ENCODE measurements at regions not wholly inside any gene's neighbourhood (a gene's known extent, or its start where the extent isn't known, plus 50 kb on each side); places are given as distances from the start of the nearest gene placed in this dataset.

DNA sequence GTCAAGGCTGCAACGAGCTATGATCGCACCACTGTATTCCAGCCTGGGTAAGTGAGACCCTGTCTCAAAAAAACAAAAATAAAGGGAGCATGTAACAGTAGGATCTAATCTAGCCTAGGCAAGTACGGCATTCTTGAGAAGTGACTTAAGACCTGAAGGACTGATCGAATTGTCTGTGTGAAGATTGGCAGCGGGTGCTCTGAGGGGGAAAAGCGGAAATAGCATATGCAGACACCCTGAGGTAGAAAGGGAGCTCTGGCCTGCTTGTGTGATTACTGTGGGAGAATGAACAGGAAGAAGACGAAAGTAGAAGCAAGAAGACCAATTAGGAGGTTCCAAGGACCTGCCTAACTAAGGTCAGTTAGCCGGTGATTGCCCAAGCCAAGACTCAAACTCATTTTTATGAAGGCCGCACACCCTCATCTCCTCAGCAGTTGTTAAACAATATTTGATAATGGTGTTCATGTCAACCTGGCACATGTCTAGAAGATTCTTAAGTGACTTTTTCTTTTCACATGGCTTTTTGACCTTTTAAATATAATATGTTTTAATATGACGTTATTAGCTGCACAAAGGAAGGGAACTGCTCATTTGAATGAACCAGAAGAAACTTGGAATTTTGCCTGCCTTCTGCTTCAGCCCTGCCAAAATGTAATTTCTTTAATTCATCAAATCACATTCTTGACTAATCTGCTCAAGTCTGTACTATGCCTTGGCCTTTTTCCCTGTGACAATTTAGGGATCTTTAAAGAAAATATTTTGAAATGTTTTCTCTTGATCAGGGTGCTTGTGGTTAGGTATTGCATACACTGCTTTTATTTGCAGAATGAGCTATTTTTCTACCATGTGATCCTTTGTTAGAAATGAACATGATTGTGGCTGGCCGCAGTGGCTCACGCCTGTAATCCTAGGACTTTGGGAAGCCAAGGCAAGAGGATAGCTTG is 289.2 kb upstream of the DMRT1 start:
- no peak for DNase-seq

DNA sequence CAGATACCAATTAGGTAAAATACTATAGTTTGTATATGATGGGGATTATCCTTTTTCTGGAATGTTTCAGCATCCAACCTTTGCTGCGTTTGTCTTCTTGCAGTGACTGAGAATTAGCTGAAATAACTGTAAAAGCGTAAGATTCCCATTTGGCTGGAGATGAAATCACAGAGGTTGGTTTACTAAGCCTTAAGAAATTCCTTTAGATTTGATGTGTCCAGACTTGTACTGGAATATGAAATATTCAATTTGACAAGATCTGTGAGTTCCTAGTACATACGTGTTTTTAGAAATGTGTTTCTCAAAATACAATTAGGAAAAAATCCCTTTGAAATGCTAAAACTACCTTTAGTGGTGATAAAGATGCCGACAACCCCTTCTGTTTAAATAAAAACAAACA is 286.0 kb upstream of the DMRT1 start:
- no peak for DNase-seq

DNA sequence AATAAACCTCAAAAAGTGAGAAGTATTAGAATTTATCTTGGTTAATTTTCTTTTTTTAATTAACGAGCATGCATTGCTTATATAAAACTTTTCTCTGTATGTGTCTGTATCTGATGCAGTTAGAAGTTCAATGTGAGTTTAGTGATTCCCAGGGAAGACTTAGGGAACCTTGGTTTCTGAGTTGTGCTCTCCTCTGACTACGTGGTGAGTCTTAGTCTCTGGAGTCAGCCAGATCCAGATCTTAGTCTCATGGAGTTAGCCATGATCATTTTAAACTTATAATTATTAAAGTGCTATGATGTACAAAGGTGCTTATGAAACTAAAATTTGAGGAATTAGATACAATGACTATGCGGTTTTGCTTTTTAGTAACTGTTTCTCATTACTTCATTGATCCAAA is 285.3 kb upstream of the DMRT1 start:
- DNase-seq: no peak

DNA sequence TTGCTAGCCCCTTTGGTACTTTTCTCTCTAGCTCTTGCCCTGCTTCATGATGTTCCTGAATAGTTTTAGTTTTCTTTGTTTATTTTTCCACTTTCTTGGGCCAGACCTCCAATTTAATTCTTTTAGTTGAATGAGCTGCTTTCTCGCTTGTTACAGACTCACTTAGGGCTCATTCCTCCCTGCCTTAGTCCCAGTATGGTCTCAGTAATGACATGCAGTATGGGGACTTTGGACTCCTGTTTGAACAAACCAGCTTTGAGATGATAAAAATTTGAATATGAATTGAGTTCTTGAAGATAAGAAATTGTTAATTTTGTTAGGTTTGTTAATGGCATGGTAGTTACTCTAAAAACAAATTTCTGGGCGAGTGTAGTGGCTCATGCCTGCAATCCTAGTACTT is 284.8 kb upstream of the DMRT1 start:
- DNase-seq: no peak

DNA sequence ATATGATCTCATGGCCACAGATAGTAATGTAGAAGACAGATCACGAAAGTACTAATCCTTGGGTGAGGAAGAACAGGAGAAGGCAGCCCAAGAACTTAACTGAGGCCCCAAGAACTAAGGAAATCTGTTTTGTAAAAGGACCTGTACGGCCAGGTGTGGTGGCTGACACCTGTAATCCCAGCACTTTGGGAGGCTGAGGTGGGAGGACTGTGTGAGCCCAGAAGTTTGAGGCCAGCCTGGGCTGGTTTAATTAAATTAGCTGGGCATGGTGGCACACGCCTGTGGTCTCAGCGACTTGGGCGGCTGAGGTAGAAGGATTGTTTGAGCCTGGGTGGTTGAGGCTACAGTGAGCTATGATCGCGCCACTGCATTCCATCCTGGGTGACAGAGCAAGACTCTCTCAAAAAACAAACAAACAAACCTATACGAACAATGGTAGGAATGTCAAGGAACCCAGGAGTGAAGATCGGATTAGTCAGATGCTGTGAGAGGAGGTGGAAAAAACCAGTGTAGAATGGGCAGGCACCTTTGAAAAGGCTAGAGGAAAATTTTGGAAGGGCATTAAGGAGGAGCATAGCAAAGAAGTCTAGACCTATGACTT is 283.8 kb upstream of the DMRT1 start:
- DNase-seq: no peak

DNA sequence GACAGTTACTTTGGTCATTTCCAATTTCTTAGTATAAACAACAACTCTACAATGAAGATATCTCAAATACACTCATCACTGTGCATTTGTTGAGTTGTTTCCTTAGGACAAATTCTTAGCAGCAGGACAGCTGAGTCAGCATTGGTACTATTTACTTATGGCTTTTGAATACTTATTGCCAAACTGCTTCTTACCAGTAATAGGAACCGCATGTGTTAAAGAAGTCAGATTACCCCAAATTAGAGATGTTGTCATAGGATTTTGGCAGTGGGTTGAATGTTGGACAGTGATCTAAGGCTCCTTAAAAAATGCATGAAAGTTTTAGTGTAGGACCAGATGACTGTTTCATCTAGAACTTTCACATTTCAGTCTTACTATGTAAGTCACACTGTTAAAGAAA is 280.1 kb upstream of the DMRT1 start:
- no peak for DNase-seq

DNA sequence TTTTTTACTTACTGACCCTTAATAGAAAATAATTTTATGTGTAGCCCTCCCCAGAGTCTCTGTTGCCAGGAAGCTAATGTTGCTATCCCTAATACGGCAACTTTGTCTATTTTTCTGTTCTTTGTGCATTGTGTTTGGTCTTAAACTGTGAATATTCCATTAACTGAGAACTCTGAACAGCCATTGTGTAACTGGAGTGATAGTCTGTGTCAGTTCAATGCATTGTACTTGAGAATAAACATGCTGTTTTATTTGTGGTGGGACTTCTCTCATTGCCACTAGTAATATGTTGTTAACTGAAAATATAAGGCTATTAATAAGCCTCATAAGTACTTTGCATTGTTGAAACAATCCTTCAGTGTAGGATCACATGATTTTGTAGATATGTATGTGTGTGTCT is 278.3 kb upstream of the DMRT1 start:
- DNase-seq: no peak

DNA sequence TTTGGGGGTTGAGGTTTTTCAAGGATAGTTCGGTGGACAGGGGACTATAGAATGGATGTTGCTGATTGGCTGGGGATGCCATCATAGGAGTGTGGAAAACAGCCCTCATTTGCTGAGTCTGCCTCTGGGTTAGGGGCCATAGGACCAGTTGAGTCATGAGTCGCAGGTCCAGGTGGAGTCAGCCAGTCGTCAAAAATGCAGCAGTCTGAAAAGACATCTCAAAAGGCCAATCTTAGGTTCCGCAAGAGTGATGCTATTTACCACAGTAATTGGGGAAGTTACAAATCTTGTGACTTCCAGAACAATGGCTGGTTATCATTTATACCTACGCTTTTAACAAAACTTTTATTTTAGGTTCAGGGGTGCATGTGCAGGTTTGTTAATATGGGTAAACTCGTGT is 276.0 kb upstream of the DMRT1 start:
- no peak for DNase-seq

DNA sequence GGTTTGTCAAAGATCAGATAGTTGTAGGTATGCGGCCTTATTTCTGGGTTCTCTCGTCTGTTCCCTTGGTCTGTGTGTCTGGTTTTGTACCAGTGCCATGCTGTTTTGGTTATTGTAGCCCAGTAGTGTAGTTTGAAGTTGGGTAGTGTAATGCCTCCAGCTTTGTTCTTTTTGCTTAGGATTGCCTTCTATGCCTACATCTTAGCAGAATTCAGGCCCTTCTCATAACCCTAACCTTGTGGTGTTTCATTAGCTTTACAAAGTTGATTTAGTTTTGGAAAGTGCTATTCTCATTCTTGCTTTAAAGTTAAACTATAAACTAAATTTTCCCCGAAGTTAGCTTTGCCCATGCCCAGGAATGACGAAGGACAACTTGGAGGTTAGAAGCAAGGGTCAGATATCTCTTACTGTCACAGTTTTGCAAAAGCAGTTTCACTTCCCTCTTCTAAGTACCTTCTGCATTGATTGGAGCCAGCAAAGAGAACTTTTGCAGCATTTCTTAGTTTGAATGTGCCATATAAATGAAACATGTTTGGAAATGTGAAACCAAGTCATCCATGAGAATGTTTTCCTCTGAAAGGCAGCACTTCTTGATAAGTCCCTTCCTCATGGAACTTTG is 274.3 kb upstream of the DMRT1 start:
- no peak for DNase-seq

DNA sequence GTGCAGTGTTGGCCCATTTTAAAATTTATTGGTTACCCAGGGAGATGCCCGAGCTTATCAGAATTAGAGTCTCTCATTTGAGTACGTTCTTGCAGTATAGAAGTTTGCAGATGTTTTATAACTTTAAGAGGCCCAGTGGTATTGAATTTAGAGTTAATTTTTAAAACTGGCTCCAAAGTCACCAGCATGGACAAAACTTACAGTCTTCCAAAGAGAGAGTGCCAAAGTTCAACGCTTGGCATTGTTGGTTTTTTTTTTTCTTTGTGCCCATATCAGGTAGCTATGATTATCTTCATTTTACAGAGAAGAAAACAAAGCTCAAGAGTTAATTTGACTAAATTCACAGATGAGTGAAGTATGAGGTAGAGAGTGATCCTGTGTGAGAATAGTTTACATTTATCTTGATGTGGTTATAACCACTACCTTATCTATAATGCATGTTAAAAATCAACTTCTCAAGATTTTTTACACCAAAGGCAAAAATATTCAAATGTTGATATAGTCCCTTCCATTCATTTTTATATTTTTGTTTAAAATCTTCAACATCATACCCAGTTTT is 273.7 kb upstream of the DMRT1 start:
- no peak for DNase-seq

DNA sequence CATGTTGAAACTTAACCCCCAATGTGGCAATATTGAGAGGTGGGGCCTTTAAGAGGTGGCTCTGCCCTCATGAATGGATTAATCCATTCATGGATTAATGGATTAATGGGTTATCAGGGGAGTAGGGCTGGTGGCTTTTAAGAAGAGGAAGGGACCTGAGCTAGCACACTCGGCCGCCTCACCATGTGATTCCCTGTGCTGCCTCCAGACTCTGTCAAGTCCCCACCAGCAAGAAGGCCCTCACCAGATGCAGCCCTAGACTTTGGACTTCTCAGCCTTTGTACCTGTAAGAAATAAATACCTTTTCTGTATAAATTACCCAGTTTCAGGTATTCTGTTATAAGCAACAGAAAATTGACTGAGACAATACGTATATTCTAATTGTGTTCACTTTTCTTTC is 272.2 kb upstream of the DMRT1 start:
- DNase-seq: no peak

DNA sequence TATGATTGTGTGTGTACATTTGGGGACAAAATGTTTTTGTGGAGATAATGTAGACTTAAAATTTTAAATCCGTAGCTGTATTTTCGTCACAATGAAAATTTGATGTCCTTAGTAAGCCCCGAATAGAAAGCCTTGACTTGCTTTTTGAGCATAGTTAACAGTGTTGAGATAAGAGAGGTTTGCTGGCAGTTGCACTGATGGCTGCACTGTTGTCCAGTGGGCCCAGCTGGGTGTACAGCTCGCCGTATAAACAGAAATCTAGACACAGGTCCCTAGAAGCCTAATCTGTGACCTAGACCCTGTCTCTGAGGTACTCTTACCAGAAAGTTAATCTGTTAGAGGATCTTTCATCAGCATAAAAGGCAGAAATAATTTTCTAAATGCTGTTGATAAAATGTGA is 271.3 kb upstream of the DMRT1 start:
- DNase-seq: no peak

DNA sequence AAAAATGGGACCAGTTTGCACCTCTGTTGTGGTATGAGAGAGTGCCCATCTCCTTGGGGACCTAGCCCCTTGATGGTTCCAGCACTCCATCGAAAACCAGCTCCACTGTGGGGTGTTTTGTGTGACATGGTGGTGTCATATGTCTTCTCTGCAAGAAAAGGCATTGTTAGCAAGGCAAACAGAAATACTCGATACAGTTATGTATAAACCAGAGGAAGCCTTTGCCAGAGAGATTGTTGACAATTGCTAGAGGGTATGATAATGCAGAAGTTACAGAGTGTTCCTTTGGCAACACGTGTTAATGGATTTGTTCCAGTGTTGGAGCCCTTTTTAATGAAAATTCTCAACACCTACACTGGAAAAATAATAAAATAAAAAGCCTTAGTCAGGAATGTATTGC is 270.4 kb upstream of the DMRT1 start:
- DNase-seq: no peak

DNA sequence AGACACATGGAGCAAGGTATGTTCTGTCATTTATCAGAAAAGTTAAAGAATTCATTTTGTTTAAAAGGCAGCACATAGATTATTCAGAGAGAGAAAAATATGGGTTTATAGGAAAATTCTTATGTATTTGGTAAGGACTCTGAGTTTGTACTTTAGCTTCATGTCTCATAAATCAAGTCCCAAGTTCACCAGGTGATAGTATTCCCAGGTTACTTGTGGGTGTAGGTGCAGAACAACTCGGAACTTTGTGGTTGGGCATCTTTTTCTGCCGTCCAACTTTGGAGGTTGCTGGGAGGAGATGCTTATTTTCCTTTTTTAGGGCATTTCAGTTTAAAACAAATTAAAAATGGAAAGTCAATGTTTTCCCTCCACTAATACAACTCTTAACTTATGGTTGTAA is 269.8 kb upstream of the DMRT1 start:
- no peak for DNase-seq

DNA sequence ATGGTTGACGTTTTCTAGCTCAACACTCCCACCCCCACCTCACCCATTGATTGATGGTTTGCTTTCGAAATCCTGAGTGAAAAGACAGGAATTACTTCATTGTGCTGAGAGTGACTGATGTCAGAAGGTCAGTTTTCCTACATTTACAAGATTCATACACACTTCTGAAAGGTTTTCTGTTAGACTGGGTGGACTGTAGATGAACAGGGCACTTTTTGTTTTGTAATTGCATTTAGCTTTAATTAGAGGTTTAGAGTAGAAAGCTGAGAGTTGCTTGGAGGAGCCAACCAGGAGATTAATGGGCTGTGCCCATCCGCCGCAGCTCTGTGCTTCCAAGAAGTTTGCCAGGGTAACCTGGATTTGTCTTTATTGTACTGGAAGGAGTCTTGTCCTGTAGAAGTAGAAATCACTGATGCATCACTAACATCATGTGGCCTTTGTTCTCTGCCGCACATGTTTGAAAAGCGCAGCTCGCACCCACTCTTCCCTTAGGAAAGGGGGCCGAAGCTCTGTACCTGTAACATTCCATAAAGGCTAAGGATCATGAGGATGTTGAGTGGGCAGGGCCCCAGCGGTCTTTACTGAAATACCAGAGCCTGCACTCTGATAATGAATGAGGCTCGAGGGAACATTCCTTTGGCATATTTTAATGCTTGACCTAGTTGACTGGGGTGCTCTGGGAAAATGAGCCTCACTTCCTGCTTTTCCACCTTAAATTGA is 267.6 kb upstream of the DMRT1 start:
- no peak for DNase-seq

DNA sequence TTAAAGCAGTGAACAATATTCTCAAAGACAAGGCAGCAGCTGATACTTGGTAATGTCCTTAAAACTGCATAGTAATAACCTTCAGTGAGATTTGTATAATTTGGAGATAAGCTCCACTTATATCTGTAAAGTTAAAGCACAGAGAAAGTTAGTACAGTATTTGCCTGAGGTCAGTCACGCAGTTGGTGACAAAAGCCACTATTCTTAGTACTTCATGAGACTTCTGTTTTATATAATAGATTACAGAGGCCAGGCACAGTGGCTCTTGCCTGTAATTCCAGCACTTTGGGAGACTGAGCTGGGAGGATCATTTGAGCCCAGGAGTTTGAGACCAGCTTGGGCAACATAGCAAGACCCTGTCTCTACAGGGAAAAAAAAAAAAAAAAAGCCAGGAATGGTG is 266.4 kb upstream of the DMRT1 start:
- no peak for DNase-seq

DNA sequence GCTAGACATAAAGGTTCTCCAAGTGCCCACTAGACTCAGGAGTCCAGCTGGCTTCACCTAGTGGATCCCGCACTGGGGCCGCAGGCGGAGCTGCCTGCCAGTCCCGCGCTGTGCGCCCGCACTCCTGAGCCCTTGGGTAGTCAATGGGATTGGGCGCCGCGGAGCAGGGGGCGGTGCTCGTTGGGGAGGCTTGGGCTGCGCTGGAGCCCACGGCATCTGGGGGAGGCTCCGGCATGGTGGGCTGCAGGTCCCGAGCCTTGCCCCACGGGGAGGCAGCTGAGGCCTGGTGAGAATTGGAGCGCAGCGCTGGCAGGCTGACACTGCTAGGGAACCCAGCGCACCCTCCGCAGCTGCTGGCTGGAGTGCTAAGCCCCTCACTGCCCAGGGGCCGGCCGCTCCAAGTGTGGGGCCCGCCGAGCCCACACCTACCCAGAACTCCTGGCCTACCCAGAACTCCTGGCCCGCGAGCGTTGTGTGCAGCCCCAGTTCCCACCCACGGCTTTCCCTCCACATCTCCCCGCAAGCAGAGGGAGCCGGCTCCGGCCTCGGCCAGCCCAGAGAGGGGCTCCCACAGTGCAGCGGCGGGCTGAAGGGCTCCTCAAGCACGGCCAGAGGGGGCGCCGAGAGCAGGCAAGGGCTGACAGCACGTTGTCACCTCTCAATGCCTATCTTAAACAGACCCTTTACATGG is 260.7 kb upstream of the DMRT1 start:
- DNase-seq: no peak

DNA sequence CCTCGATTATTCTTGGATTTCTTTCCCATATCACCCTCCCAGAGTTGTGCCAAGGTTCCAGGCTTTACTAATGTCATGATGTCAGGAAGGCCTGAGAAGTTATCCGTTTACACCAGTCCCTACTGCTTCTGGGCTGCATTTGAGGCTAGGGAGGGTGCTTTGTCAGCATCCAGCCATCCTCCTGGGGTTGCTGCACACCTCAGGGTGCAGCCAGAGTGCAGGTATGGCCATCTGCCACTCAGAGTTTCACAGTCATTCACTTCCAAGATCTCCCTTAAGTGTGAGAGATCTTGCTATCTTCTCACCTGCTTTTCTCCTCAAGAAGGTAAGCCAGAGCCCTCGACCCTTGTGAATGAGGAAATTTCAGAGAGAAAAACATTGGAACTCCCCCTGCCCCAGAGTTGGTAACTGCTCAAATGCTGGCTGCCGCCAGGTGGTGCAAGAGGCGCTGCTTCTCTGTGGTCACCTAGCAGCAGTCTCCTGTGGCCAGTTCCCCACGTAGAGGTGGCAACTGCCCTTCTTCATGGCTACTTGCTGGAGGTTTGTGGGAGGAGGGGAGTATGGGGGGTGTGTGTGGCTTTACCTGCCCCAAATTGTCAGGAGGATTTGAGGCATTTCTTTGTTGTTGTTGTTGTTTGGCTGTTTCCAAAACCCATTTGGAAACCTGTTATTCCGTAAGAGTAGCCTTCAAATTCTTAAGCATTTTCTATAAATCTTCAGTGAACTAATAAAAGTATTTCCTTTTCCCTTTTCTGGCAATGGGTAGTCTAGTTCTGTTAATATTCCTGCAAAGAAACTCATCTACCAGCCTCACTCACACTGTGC is 259.6 kb upstream of the DMRT1 start:
- DNase-seq: no peak

DNA sequence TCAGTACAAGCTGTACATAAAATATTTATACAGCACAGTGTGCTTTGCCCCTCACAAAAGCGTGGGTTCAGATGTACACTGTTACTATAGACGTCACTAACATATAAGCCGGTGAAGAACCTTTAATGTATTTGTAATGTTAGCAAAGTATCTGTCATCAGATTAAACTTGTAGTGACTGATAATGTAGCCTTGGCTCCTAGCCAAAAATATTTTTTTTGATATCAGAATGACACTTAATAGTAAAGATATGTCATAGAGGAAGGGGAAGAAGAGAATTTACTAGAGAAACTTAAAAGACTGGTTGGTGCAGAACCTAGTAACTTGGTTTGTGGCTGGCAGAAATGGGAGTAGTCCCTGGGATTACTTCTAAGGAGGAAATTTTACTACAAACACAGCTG is 258.7 kb upstream of the DMRT1 start:
- DNase-seq: no peak

DNA sequence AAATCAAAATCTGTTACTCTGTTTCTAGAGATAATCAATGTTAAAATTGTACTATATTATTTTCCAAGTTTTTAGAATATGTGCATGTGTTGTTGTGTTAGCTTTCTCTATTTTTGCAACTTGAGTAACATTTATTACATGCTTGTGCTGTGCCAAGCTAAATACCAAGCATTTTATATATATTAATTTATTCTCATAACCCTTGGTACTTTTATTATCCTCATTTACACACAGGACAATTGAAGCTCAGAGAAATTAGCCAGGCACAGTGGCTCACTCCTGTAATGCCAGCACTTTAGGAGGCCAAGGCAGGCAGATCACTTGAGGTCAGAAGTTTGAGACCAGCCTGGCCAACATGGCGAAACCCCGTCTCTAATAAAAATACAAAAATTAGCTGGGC is 254.0 kb upstream of the DMRT1 start:
- DNase-seq: no peak

DNA sequence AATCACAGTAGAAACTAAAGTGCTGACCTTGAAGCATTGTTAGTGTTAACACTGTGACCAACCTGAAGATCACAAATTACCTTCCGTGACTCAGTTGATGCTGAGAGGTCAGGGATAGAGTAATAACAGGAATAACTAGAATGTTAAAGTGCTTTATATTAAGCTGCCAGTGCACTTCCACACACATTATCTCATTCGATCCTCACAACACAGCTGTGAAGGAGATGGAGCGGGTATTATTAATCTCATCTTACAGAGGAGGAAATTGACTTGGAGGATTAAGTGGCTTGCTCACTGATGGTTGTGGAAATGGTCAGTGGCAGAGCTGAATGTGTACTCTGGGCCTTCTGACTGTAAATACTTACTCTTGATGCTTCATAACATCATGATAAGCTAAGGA is 252.5 kb upstream of the DMRT1 start:
- DNase-seq: no peak

DNA sequence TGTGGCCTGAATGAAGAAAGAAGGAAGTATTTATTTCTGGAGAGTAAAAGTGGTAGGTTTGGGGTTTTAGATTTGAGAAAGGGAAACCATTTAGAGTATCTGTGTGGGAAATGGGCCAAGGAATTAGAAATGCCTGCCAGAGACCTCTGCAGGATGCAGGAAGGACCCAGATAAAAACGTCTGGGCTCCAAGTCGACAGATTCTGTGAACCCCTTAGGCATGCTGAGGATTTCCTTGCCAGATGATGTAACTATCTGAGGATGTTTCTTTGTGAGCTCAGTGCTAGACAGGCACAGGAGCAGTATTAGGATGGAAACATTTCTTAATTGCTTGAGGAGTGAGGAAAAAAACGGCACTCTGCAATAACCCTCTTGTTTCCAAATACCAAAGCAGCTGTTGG is 251.8 kb upstream of the DMRT1 start:
- no peak for DNase-seq
